Thyroid gland (tissue), 4 donors: ENCODE measurements at regions not wholly inside any gene's neighbourhood (a gene's known extent, or its start where the extent isn't known, plus 50 kb on each side); places are given as distances from the start of the nearest gene placed in this dataset.

Experiments used
- CTCF ChIP-seq, 6 experiments: fragments of 200-600 bp in 3 of 6; fragments of 450-650 bp in 3 of 6; sonication (generic) in 3 of 6; IDR thresholded peaks; one replicate each; pipeline ENCODE4 v1.5.1; 2016 to 2019; ENCODE audit warnings: antibody characterized with exemption in 6 of 6, mild to moderate bottlenecking in 2 of 6, inconsistent platforms in 1 of 6, moderate library complexity in 1 of 6
- POLR2A ChIP-seq, 2 donors: fragments of 450-650 bp; IDR thresholded peaks; one replicate each; pipeline ENCODE4 v1.6.1; 2017; ENCODE audit warnings: antibody characterized with exemption in 2 of 2, mild to moderate bottlenecking in 2 of 2, moderate library complexity in 1 of 2

- TF ChIP-seq CTCF (IDR thresholded peaks at IDR 0.05) (no peak), POLR2A (IDR thresholded peaks at IDR 0.05) (no peak)
Measured at GRCh38 chr13:78054157-78054556, 135.5 kb upstream of the EDNRB start.
